GM23338 (cell line): ENCODE measurements at regions not wholly inside any gene's neighbourhood (a gene's known extent, or its start where the extent isn't known, plus 50 kb on each side); places are given as distances from the start of the nearest gene placed in this dataset.
"Not testable (repeated sequence)": the region's sequence is repeated elsewhere in the genome, so short reads cannot be mapped to it uniquely, and the experiment has no call there.

Experiments
- EZH2 ChIP-seq: fragments of 200-600 bp; sonication (generic); IDR thresholded peaks from one replicate; pipeline ENCODE4 v1.8.0; 2017; ENCODE audit warnings: antibody characterized with exemption, mild to moderate bottlenecking, low read depth; ENCODE audit not compliant: unreplicated experiment
- JUNB ChIP-seq: IDR thresholded peaks from one replicate; pipeline ENCODE4 v1.6.1; 2016; ENCODE audit warnings: antibody characterized with exemption; ENCODE audit not compliant: unreplicated experiment
- POLR2AphosphoS5 ChIP-seq: IDR thresholded peaks from 2 replicates; pipeline ENCODE4 v1.6.1; 2016; ENCODE audit warnings: antibody characterized with exemption, low read depth
- TF ChIP-seq, protein P1 (sequence below), 2 experiments: fragments of 200-600 bp in 1 of 2; sonication (generic) in 1 of 2; conservative IDR thresholded peaks; 2 replicates each; pipeline versions ENCODE4 v1.5.1 to v1.6.1; 2016 to 2017; ENCODE audit warnings: antibody characterized with exemption in 2 of 2, low read depth in 2 of 2, mild to moderate bottlenecking in 2 of 2, moderate library complexity in 1 of 2

DNA sequence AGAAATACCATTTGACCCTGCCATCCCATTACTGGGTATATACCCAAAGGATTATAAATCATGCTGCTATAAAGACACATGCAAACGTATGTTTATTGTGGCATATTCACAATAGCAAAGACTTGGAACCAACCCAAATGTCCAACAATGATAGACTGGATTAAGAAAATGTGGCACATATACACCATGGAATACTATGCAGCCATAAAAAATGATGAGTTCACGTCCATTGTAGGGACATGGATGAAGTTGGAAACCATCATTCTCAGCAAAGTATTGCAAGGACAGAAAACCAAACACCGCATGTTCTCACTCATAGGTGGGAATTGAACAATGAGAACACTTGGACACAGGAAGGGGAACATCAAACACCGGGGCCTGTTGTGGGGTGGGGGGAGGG is 128.0 kb upstream of the LGR5 start:
- TF ChIP-seq EZH2, POLR2AphosphoS5, JUNB: not testable (repeated sequence)
- TF ChIP-seq, protein P1, sequence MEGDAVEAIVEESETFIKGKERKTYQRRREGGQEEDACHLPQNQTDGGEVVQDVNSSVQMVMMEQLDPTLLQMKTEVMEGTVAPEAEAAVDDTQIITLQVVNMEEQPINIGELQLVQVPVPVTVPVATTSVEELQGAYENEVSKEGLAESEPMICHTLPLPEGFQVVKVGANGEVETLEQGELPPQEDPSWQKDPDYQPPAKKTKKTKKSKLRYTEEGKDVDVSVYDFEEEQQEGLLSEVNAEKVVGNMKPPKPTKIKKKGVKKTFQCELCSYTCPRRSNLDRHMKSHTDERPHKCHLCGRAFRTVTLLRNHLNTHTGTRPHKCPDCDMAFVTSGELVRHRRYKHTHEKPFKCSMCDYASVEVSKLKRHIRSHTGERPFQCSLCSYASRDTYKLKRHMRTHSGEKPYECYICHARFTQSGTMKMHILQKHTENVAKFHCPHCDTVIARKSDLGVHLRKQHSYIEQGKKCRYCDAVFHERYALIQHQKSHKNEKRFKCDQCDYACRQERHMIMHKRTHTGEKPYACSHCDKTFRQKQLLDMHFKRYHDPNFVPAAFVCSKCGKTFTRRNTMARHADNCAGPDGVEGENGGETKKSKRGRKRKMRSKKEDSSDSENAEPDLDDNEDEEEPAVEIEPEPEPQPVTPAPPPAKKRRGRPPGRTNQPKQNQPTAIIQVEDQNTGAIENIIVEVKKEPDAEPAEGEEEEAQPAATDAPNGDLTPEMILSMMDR (conservative IDR thresholded peaks at IDR 0.05; ENCODE audit: low read depth in 2 of 2), result not testable (repeated sequence)
